ENCODE measurements at regions not wholly inside any gene's neighbourhood (a gene's known extent, or its start where the extent isn't known, plus 50 kb on each side); places are given as distances from the start of the nearest gene placed in this dataset.

DNA sequence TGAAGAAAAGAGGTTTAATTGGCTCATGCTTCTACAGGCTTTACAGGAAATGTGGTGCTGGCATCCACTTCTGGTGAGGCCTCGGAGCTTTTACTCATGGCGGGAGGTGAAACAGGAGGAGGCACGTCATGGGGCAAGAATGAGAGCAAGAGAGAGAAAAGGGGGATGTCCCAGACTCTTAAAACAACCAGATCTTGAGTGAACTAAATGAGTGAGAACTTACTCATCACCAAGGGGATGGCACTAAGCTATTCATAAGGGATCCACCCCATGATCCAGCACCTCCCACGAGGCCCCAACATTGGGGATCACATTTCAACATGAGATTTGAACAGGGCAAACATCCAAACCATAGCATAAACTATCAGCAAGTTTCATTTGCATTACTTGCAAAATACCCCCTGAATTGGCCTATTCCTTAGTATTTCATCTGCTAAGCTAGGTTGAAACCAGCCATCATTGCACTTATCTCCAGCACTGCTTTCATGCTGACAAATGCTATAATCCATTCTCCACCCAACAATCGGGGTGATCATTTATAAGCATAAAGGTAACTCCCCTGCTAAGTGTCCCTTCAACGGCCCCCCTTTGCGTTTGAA, 179.0 kb downstream of the NOC3L start:
- TF ChIP-seq, protein P1, sequence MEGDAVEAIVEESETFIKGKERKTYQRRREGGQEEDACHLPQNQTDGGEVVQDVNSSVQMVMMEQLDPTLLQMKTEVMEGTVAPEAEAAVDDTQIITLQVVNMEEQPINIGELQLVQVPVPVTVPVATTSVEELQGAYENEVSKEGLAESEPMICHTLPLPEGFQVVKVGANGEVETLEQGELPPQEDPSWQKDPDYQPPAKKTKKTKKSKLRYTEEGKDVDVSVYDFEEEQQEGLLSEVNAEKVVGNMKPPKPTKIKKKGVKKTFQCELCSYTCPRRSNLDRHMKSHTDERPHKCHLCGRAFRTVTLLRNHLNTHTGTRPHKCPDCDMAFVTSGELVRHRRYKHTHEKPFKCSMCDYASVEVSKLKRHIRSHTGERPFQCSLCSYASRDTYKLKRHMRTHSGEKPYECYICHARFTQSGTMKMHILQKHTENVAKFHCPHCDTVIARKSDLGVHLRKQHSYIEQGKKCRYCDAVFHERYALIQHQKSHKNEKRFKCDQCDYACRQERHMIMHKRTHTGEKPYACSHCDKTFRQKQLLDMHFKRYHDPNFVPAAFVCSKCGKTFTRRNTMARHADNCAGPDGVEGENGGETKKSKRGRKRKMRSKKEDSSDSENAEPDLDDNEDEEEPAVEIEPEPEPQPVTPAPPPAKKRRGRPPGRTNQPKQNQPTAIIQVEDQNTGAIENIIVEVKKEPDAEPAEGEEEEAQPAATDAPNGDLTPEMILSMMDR (IDR thresholded peaks at IDR 0.05), result no peak
- no peak for TF ChIP-seq POLR2A (IDR thresholded peaks at IDR 0.05)
- Histone ChIP-seq H3K27ac (no peak overlapping the region), H3K4me3 (no peak overlapping the region), H3K36me3 (ENCODE audit: low read depth, missing control alignments) (no peaks in the 10 kb centered on the region), H3K9me3 (no peaks in the 10 kb centered on the region), H3K4me1 (no peaks in the 10 kb centered on the region), H3K27me3 (no peaks in the 10 kb centered on the region)
- no peak for DNase-seq
- WGBS, 2 donors, result 92 to 96% methylated on average over 7 of the region's 7 CpGs
- intact Hi-C loops (cut with DNase I; ENCODE audit: low total_unique reads), result no loop called here

- Histone ChIP-seq H3K27ac (no peak overlapping the region), H3K4me3 (no peak overlapping the region), H3K27me3 (no peaks in the 10 kb centered on the region), H3K9me3 (no peaks in the 10 kb centered on the region), H3K4me1 (no peaks in the 10 kb centered on the region), H3K36me3 (ENCODE audit: low read depth, missing control alignments) (no peaks in the 10 kb centered on the region)
- WGBS, 2 donors, result 70 to 72% methylated on average over 2 of the region's 2 CpGs
- intact Hi-C loops (cut with DNase I; ENCODE audit: low total_unique reads), result no loop called here
- no peak for TF ChIP-seq POLR2A (IDR thresholded peaks at IDR 0.05)
- TF ChIP-seq, protein P1 (IDR thresholded peaks at IDR 0.05), result no peak
- DNase-seq, result no peak
Observed at GRCh38 chr10:94186722-94187121, 176.0 kb downstream of the NOC3L start.

GRCh38 chr10:94192333-94192732, 170.4 kb downstream of the NOC3L start:
- Histone ChIP-seq H3K4me3 (no peak overlapping the region), H3K9me3 (no peaks in the 10 kb centered on the region), H3K4me1 (peaks cover 13% of the 10 kb centered on the region), H3K27me3 (no peaks in the 10 kb centered on the region), H3K27ac (no peak overlapping the region), H3K36me3 (ENCODE audit: low read depth, missing control alignments) (no peaks in the 10 kb centered on the region)
- WGBS, 2 donors, result 72 to 88% methylated on average over 3 of the region's 3 CpGs
- no peak for DNase-seq
- intact Hi-C loops (cut with DNase I; ENCODE audit: low total_unique reads), result no loop called here
- TF ChIP-seq, protein P1 (IDR thresholded peaks at IDR 0.05), result no peak
- TF ChIP-seq POLR2A (IDR thresholded peaks at IDR 0.05), result no peak

- WGBS, 2 donors, result 75 to 78% methylated on average over 1 of the region's 1 CpG
- H3K27ac ChIP-seq, result no peak overlapping the region
- intact Hi-C loops (cut with DNase I; ENCODE audit: low total_unique reads), result no loop called here
- H3K4me1 ChIP-seq, result peaks cover 13% of the 10 kb centered on the region
- DNase-seq, result no peak
- no peaks in the 10 kb centered on the region for H3K36me3 ChIP-seq (ENCODE audit: low read depth, missing control alignments)
- no peak overlapping the region for H3K4me3 ChIP-seq
- H3K9me3 ChIP-seq, result no peaks in the 10 kb centered on the region
- TF ChIP-seq, protein P1 (IDR thresholded peaks at IDR 0.05), result no peak
- no peak for TF ChIP-seq POLR2A (IDR thresholded peaks at IDR 0.05)
- no peaks in the 10 kb centered on the region for H3K27me3 ChIP-seq
Observed at GRCh38 chr10:94192974-94193373, 169.8 kb downstream of the NOC3L start.

- no peak for TF ChIP-seq POLR2A (IDR thresholded peaks at IDR 0.05)
- TF ChIP-seq, protein P1 (IDR thresholded peaks at IDR 0.05), result no peak
- H3K27ac ChIP-seq, result no peak overlapping the region
- no peaks in the 10 kb centered on the region for H3K9me3 ChIP-seq
- no peak overlapping the region for H3K4me3 ChIP-seq
- WGBS, 2 donors, result 29 to 36% methylated on average over 4 of the region's 4 CpGs
- no peaks in the 10 kb centered on the region for H3K36me3 ChIP-seq (ENCODE audit: low read depth, missing control alignments)
- H3K27me3 ChIP-seq, result no peaks in the 10 kb centered on the region
- DNase-seq, result no peak
- intact Hi-C loops (cut with DNase I; ENCODE audit: low total_unique reads), result no loop called here
- peaks cover 13% of the 10 kb centered on the region for H3K4me1 ChIP-seq
Observed at GRCh38 chr10:94193466-94193924, 169.2 kb downstream of the NOC3L start.

Data from testis (tissue), 2 donors.